ENCODE measurements at regions not wholly inside any gene's neighbourhood (a gene's known extent, or its start where the extent isn't known, plus 50 kb on each side); places are given as distances from the start of the nearest gene placed in this dataset.

- no peak overlapping the region for H3K27ac ChIP-seq
- no peak for TF ChIP-seq CTCF (IDR thresholded peaks at IDR 0.05)
- H3K27me3 ChIP-seq: no peaks in the 10 kb centered on the region
- DNase-seq: no peak
- no peaks in the 10 kb centered on the region for H3K4me1 ChIP-seq
- H3K36me3 ChIP-seq: no peaks in the 10 kb centered on the region
- H3K4me3 ChIP-seq: no peak overlapping the region
- intact Hi-C loops (cut with DNase I; ENCODE audit: low total_unique reads): no loop called here
- H3K9me3 ChIP-seq: no peaks in the 10 kb centered on the region
These were observed 568.4 kb upstream of the MAP3K7 start for GRCh38 chr6:91155129-91155785.

GRCh38 chr6:91152824-91153223, 566.0 kb upstream of the MAP3K7 start:
- TF ChIP-seq CTCF (IDR thresholded peaks at IDR 0.05): no peak
- no peaks in the 10 kb centered on the region for H3K9me3 ChIP-seq
- H3K4me1 ChIP-seq: no peaks in the 10 kb centered on the region
- H3K36me3 ChIP-seq: no peaks in the 10 kb centered on the region
- H3K27me3 ChIP-seq: no peaks in the 10 kb centered on the region
- H3K27ac ChIP-seq: no peak overlapping the region
- no peak for DNase-seq
- no peak overlapping the region for H3K4me3 ChIP-seq
- intact Hi-C loops (cut with DNase I; ENCODE audit: low total_unique reads): no loop called here

- no peak overlapping the region for H3K27ac ChIP-seq
- H3K4me1 ChIP-seq: no peaks in the 10 kb centered on the region
These were observed 563.3 kb upstream of the MAP3K7 start for GRCh38 chr6:91149956-91150705.

GRCh38 chr6:91149246-91149955, 562.5 kb upstream of the MAP3K7 start:
- TF ChIP-seq CTCF (IDR thresholded peaks at IDR 0.05): no peak
- H3K36me3 ChIP-seq: no peaks in the 10 kb centered on the region
- no peak overlapping the region for H3K4me3 ChIP-seq
- no peaks in the 10 kb centered on the region for H3K9me3 ChIP-seq
- DNase-seq: no peak
- H3K27me3 ChIP-seq: no peaks in the 10 kb centered on the region
- no peak overlapping the region for H3K27ac ChIP-seq
- H3K4me1 ChIP-seq: no peaks in the 10 kb centered on the region
- intact Hi-C loops (cut with DNase I; ENCODE audit: low total_unique reads): no loop called here

More at GRCh38 chr6:91149956-91150705, 563.3 kb upstream of the MAP3K7 start:
- no peak for TF ChIP-seq CTCF (IDR thresholded peaks at IDR 0.05)
- no peaks in the 10 kb centered on the region for H3K36me3 ChIP-seq
- intact Hi-C loops (cut with DNase I; ENCODE audit: low total_unique reads): no loop called here
- no peak for DNase-seq
- no peaks in the 10 kb centered on the region for H3K27me3 ChIP-seq
- H3K9me3 ChIP-seq: no peaks in the 10 kb centered on the region
- H3K4me3 ChIP-seq: no peak overlapping the region

GRCh38 chr6:91144126-91144525, 557.3 kb upstream of the MAP3K7 start:
- H3K27ac ChIP-seq: no peak overlapping the region
- no peak for DNase-seq
- H3K4me1 ChIP-seq: no peaks in the 10 kb centered on the region
- intact Hi-C loops (cut with DNase I; ENCODE audit: low total_unique reads): no loop called here
- H3K36me3 ChIP-seq: no peaks in the 10 kb centered on the region
- TF ChIP-seq CTCF (IDR thresholded peaks at IDR 0.05): no peak
- H3K27me3 ChIP-seq: no peaks in the 10 kb centered on the region
- no peak overlapping the region for H3K4me3 ChIP-seq
- no peaks in the 10 kb centered on the region for H3K9me3 ChIP-seq
